GM18858 (cell line): ENCODE measurements at regions not wholly inside any gene's neighbourhood (a gene's known extent, or its start where the extent isn't known, plus 50 kb on each side); places are given as distances from the start of the nearest gene placed in this dataset.

Source experiments
- ATAC-seq: cut with Tn5 transposase; IDR thresholded peaks from one replicate; pipeline ENCODE4 v1.9.1; 2021; ENCODE audit not compliant: unreplicated experiment

DNA sequence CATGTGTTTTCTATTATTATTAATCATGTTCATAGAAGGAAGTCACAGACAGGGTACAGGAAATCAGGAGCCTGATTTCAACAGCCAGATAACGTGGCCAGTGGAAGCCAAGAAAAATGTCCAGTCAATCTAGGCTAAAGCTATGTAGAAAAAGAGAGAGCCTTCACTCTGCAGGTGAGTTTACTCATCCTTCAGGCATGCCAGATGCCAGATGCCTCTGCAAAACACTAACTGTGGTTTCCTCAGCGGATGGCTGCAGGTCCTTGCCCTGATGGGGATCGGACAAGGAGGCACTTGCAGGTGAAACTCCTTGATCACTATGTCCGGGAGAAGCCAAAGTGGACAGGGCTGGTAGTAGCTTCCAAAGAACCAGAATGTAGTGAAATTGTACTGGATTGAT is 962.3 kb upstream of the RAG2 start:
- ATAC-seq, result no peak

DNA sequence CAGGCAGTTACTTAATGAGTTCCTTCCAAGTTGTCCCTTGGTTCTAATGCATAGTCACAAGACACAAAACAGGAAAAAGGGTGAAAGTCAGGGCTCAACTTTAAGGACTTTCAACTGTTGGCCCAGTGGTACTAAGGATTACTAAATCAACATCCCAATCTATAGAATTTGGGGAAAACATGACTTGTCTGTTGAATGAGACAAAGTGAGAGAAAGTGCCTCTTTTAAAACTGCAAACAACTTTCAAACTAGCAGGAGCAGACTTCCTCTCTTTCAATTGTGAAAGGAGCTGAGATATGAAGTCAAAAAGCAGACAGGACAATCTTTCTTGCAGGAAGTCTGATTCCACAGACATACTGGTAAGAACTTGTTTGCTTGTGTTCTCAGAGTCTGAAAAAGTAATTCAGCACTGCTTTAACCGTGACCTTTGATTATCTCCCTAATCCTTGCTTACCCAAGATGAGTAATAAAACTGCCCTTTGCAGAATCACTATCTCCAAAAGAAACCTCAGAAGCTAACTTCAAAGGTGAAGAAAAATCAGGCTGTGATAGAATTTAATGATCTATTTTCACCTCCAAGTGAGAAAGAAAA is 960.7 kb upstream of the RAG2 start:
- no peak for ATAC-seq

DNA sequence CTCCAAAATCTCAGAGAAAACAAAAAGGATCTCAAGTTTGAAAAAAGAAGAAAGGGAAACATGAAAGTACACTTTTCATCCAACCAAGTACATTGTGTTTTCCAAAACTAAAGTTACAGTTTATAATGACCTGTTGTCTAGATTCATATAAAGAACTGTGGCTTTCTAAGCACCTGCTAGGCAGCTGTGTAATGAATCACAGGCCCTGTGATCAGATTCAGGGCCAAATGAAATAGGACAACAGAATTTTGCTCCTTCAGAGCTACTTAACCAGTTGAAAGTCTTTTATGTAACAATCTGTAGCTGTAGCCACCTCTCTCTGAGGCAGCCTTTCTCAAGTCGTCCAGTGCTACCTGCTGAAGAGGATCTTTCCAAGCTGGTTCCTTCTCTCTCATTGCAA is 960.0 kb upstream of the RAG2 start:
- ATAC-seq, result no peak

DNA sequence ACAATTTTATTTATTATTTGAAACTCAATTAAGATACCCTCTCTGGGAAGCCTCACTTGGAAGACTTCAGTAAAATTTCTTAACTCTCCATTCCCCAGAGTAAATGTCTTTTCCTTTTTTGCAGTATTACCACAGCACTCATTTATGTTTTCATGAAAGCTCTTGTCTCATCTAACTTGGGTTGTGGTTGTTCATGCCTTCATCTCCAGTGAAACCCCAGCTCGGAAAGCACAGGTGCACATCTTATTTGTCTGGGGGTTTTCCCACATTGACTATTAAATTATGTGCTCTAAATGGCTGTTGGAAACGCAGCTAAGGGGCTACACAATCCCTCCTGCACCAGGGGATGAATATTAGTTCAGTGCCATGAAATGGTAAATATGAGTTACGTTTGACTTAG is 954.2 kb upstream of the RAG2 start:
- ATAC-seq, result no peak

DNA sequence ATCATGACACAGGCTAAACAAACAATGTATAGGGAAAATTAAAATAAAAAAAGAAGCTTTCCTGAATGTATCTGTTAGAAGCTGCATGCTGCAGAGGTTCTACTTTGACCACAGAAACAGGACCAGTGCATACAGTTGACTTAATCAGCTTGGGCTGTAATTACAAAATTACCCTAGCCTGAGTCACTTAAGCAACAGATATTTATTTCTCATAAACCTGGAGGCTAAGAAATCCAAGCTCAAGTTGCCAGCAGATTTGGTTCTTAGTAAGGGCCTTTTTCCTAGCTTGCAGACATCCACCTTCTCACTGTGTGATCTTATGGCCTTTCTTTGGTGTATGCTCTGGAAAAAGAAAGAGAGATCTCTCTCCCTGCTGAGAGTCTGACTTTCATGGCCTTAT is 946.5 kb upstream of the RAG2 start:
- no peak for ATAC-seq

DNA sequence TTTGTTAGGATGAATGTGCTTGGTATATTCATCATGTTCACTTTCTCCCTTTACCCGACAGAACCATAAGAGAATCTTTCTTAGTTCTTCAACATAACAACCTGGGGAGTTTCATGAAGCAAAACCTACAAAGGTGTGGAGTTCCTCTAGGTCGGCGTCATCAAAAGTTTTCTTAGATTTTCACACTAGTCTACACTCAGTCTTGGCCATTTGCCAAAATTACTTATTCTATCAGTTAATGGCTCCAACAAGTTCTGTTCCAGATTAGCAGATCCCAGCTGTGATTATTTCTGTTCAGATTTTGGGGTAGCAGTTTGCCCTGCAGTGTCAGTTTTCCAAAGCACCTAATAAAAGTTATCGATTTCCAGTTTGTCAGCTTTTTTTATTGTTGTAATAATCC is 935.8 kb upstream of the RAG2 start:
- no peak for ATAC-seq

DNA sequence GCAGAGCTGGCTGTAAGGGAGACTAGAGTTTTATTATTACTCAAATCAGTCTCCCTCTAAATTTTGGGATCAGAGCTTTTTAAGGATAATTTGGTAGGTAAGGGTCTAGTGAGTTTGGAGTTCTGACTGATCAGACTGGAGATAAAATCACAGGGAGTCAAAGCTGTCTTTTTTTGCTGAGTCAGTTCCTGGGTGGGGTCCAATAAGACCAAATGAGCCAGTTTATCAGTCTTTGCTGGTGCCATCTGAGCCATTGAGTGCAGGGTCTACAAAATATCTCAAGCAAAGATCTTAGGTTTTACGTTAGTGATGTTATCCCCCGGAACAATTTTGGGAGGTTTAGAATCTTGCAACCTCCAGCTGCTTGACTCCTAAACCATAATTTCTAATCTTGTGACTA is 935.1 kb upstream of the RAG2 start:
- no peak for ATAC-seq

DNA sequence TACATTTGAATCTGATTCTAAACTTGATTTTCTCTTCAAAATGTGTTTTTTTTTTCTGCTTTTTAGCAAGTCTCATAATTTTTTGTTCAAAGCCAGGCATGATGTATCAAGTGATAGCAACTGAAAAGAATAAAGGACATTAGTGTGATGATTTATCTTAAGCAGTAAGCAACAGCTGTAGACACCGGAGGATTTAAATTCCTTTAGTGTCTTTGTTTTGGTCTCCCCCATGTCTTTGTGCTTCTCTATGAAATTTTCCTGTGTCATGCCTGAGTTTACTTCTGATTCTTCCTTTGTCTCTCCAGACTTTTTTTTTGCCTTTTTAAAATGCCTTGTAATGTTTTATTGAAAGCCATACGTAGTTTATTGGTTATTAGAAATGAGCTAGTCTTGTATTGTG is 934.2 kb upstream of the RAG2 start:
- ATAC-seq, result no peak

DNA sequence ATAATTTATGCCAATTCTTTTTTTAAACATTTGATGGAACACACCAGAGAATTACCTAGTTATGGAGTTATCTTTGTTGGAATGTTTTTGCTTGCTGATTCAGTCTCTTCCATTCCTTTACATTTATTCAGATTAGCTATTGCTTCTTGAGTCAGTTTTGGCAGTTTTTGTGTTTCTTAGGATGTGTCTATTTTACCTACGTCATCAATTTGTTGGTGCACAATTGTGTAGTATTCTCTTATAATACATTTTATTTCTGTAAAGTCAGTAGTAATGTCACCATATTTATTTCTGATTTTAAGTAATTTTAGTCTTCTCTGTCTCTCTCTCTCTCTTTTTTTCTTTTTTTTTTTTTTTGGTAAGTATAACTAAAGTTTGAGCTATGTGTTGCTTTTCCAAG is 929.5 kb upstream of the RAG2 start:
- ATAC-seq, result no peak

DNA sequence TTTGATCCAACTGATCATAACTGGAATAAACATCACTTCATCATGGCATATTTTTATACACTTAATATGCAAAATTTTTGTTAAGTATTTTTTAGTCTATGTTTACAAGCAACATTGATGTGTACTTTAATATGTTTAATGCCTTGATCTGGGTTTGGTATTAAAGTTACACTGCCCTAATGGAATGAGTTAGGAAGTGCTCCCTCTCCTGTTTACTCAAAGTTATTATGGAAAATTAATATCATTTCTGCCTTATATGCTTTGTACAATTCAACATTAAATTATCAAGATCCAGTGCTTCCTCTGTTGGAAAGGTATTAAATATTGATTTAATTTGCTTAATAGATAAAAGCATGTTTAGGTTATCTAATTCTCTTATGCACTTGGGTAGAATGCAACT is 927.3 kb upstream of the RAG2 start:
- ATAC-seq, result no peak

DNA sequence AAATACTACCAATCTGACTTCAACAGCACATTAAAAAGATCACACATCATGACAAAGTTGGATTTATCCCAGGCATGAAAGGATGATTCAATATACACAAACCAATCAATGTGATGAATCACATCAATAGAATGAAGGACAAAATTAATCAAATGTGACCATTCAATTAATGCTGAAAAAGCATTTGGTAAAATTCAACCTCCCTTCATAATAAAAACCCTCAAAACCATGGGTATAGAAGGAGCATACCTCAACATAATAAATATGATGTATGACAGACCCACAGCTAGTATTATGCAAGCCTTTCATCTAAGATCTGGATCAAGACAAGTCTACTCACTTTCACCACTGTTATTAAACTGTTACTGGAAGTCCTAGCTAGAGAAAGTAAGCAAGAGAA is 921.7 kb upstream of the RAG2 start:
- ATAC-seq, result no peak

DNA sequence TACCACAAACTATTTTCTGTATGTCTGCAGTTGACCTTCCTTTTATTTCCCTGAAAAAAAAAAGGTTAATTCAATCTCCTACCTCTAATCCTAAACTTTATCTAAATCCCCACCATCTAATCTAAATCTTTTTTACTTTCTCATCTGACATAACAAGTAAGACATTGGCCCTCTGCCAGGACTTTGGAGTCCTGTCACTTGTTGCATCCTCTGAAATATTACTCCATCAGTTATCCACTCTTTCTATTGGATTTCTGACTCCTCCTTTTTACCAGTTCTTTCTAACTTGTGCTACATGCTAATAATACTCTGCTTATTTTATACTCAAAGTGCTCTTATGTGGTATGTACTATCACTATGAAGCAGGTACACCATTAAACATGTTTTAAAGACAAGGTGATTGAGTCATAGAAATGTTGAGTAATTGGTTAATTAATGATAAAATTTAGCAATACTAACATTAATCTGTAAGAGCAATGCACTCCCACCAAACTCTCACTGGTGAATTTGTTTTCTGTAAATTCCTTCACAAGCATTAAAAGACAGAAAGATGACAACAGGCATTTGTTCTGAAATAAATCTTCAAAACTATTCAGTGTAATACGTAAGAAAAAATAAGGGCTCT is 914.2 kb upstream of the RAG2 start:
- no peak for ATAC-seq

DNA sequence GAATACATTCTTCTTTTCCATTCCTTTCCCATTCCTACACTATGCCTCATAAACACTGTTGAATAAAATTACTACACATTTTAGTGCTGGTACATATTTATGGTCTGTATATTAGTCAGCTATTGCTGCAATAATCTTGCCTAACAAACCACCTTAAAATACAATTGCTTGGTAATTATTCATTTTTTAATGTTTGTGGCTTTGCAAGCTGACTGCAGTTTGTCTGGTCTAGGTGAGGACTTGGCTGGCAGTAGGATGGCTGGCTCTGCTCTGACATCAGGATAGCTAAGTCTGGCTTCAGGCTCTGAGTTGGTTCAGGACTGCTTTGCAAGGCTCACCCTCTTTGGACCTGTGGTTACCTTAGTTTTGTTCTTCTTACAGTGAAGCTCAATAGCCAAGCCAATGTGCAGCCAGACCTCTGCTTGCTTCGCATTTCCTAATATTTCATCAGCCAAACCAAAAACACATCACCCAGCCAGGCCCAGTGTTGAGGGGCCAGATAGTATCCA is 913.4 kb upstream of the RAG2 start:
- ATAC-seq, result no peak

DNA sequence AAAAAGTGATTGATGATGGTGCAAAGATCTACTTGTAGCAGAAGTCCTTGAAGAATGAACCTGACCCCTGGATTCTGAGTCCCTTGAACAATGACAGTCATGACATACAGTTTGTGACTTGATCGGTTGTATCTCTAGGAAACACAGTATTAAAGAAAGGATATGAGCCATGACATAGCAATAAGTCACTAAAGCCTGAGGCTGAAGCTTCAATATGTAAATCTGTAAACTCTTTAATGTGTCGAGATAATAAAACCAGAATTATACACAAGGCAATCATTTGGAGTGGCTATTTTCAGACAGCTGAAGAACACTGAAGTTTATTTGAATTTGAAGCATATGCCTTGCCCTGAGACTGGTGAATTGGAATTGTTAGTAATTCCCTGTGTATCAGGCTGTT is 911.5 kb upstream of the RAG2 start:
- ATAC-seq, result no peak

DNA sequence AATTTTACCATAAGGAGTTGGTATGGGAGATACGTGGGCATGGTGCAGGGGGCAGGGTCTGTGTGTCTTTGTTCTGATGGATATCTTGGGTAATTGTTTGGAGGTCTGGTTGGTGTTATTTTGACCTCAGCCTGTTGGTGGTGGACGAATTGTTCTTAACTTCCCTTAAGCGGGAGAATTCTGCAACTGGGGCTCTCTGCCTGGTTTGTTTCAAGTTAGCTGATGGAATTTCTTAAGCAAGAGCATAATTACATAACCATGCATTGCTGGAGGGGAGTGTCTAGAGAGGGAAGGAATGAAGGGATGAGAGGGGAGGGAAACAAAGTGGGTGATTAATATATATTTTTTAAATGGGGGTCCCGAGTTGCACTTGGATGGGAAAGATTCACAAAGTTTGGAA is 908.5 kb upstream of the RAG2 start:
- no peak for ATAC-seq

DNA sequence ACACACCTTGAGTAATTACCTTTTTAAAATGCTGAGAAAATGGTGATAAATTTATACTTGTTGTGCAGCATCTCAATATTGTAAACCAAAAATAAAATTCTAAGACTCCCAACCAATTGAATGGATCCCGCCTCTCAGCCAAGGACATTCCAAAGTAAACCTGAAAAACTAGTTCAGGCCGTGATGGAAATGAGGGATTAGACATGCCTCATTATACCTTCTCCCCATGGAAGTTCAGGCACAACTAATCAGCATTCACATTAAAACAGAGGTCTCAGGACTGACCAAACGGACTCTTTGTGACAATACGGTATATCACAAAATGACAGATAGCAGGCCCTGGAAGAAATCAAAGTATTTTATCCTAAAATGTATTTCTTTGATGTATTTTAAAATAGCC is 907.4 kb upstream of the RAG2 start:
- ATAC-seq, result no peak

DNA sequence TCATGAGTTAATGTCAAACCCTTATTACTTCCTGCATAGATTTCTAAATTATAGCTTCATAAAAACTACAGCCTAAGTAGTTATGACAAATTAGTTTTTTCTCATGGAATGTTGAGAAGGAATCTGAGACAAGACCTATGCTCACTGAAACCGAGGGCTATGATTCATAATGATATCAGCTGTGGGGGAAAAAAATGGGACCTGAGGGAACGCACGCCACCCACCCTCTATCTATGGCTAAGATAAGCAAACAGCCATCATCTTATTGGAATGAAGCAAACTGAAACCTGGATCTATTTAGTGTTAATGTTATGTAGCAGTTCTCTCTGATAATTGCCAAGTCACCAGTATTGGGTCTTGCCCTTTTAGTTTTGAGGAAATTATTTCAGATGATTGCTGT is 906.9 kb upstream of the RAG2 start:
- ATAC-seq, result no peak

DNA sequence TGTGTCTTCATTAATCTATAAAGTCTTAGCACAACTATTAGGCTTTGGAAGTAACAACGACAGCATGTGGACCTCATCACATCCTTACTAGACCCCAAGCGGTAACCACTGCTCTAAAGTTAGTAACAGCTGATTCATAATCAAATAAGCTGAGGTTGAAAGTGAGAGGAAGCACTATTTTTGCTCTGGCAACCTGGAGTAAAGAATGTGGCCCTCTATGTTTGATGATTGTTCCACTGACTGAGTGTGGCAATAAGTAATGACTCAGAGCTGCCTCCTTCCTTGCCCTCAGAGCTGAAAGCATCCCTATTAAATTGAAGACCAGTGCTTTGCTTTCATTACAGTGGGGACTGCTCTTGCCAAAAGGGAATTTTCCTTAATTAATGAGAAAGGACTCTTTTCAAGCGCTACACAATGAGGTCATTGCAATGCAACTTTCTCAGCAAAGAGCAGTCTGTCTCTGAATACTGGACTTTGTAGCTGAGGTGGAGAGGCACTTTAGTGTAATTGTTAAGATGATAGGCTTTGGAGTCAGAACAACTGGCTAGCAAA is 906.1 kb upstream of the RAG2 start:
- peak; percentile 91 for ATAC-seq

DNA sequence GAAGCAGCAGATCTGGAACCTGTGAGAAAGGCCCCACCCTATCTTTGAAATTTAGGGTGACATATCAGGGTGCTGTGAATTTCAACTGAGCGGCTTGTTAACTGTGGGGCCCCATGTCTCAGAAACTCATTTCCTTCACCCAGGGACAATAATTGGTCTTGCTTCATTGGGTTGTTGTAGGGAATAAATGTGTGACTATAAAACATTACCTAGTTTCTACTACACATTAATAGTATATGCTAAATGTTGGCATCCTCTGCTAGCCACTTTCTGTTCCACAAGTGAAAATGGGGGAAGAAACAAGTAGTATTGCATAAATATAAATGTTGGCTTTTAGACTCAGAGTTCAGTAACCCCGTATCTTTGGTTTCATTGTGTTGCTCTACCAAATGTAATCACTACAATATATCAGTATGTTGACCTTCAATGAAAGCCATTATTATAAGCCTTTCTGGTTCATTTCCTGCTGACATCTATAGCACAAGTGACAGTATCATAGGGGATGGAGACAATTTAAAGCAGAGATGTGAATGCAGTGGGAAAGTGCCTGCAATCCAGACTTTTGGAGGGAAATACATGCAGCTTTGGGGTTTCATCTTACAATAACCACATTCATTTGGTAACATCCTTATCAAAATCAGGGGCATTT is 905.5 kb upstream of the RAG2 start:
- peak; percentile 39 for ATAC-seq

DNA sequence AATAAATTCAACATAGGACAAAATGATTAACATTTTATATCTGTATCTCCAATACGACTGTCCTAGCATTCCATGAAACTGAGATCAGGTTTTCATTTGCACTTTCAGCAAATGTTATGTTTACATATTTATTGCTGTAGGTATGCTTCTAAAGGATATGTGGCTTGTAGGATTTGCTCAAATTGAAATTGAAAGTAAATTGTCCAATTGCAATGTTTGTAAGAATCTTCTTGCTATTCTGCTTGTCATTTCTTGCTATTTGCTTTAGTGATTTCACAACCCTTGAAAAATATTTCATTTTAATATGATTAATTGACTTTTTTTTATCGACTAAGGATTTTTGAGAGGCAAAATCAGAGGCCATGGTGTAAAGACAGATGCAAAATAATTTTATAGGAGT is 904.2 kb upstream of the RAG2 start:
- ATAC-seq, result no peak

DNA sequence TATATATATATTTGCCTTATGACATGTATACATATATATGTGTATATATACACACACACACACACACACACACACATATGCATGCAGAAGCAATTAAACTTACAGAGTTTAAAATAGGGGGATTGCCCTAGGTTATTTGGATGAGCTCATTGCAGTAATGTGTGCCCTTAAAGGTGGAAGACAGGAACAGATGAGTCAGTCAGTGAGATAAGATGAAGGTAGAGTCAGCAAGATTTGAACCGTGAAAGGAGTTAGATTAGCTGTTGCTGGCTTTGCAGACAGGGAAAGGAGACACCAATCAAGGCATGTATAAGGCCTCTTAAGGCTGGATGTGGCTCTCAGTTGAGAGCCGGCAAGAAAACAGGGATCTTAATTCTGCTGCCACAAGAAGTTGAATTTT is 902.4 kb upstream of the RAG2 start:
- ATAC-seq, result no peak

DNA sequence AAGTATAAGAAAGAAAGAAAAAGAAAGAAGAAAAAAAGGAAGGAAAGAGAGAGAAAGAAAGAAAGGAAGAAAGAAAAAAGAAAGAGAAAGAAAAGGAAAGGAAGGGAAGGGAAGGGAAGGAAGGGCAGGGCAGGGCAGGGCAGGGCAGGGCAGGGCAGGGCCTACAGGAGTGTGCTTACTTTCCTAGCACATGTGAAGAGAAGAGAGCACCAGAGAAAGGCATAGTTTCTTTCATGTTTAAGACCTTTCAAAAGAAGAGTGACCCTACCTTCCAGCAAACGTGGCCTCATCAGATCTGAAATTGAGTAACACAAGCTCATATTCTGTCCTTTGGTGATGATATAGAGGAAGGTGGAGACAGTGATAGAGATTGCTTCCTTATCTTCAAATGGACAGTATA is 899.3 kb upstream of the RAG2 start:
- no peak for ATAC-seq
